Endodermal cell (in vitro differentiated cells): ENCODE measurements at regions not wholly inside any gene's neighbourhood (a gene's known extent, or its start where the extent isn't known, plus 50 kb on each side); places are given as distances from the start of the nearest gene placed in this dataset.

ENCODE experiments used
- DNase-seq: peaks from one replicate; pipeline ENCODE4 v3.0.0-alpha.2; 2017
- H3K27ac ChIP-seq: 2 replicates; pipeline ENCODE4 v1.5.1; 2013; ENCODE audit warnings: mild to moderate bottlenecking, low read depth, low read length, moderate library complexity
- H3K27me3 ChIP-seq: 2 replicates; pipeline ENCODE4 v1.6.1; 2013; ENCODE audit warnings: mild to moderate bottlenecking, low read length, moderate library complexity; ENCODE audit not compliant: insufficient read depth, control insufficient read depth, poor library complexity, severe bottlenecking
- H3K36me3 ChIP-seq: 2 replicates; pipeline ENCODE4 v1.7.0; 2013; ENCODE audit warnings: mild to moderate bottlenecking, low read length, moderate library complexity; ENCODE audit not compliant: control insufficient read depth, insufficient read depth
- H3K4me1 ChIP-seq: one replicate; pipeline ENCODE4 v1.7.0; 2013; ENCODE audit warnings: low read length; ENCODE audit not compliant: control insufficient read depth, insufficient read depth
- H3K4me3 ChIP-seq: 2 replicates; pipeline ENCODE4 v1.5.1; 2013; ENCODE audit warnings: mild to moderate bottlenecking, low read length, moderate library complexity
- H3K9ac ChIP-seq: 2 replicates; pipeline ENCODE4 v1.6.1; 2013; ENCODE audit warnings: mild to moderate bottlenecking, low read length, moderate library complexity; ENCODE audit not compliant: poor library complexity, severe bottlenecking; ENCODE audit errors: extremely low read depth
- H3K9me3 ChIP-seq: 2 replicates; pipeline ENCODE4 v1.6.1; 2013; ENCODE audit warnings: mild to moderate bottlenecking, low read length, moderate library complexity; ENCODE audit not compliant: control insufficient read depth
- H3K27ac Mint-ChIP-seq: 2 replicates; pipeline ENCODE4 v1.8.0; 2020; ENCODE audit warnings: mixed read lengths
- H3K27me3 Mint-ChIP-seq: 2 replicates; pipeline ENCODE4 v1.8.0; 2021; ENCODE audit warnings: mild to moderate bottlenecking, mixed read lengths; ENCODE audit not compliant: insufficient read depth
- H3K36me3 Mint-ChIP-seq: 2 replicates; pipeline ENCODE4 v1.8.0; 2020; ENCODE audit warnings: low read depth, mixed read lengths
- H3K4me1 Mint-ChIP-seq: 2 replicates; pipeline ENCODE4 v1.8.0; 2020; ENCODE audit warnings: mixed read lengths
- H3K4me3 Mint-ChIP-seq: 2 replicates; pipeline ENCODE4 v1.8.0; 2020; ENCODE audit warnings: mild to moderate bottlenecking, moderate library complexity, mixed read lengths
- H3K9me3 Mint-ChIP-seq: 2 replicates; pipeline ENCODE4 v1.8.0; 2020; ENCODE audit warnings: mild to moderate bottlenecking, mixed read lengths
- WGBS, 2 experiments: methylation state at CpG; one replicate each; pipeline versions ENCODE4 v1.1.5 to v1.1.7; 2013; ENCODE audit warnings: missing lambda C conversion rate in 2 of 2, mixed read lengths in 1 of 2; ENCODE audit not compliant: insufficient coverage in 1 of 2, insufficient read length in 1 of 2; 5-methylcytosine and 5-hydroxymethylcytosine counted together
- TF ChIP-seq, protein P1 (sequence below): fragments of 200-600 bp; sonication (generic); conservative IDR thresholded peaks from 2 replicates; pipeline ENCODE4 v1.5.0; 2021; ENCODE audit warnings: antibody characterized with exemption, mild to moderate bottlenecking

DNA sequence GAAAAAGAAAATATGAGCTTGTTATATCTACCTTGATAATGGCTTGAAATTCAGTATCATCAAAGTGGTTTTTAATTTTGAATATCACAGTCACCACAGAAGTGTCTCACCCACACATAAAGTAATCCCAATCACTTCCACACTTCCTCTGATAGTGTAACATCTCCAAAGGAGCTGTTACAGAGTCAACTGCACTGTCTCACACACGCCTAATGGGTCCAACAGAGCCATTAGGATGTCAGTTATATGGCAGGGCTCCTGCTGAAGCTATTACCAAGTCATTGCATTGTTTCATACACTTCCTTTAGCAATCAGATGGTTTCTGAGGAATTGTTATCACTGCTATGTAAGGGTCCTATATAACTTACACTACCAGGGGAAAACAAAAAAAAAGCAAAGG lies 432.1 kb upstream of the TEX13C start:
- Mint-ChIP-seq H3K36me3 (no peaks in the 10 kb centered on the region), H3K27me3 (no peaks in the 10 kb centered on the region), H3K4me1 (no peaks in the 10 kb centered on the region), H3K27ac (no peak overlapping the region), H3K9me3 (no peaks in the 10 kb centered on the region), H3K4me3 (no peak overlapping the region)
- Histone ChIP-seq H3K27me3 (no peaks in the 10 kb centered on the region), H3K4me1 (no peaks in the 10 kb centered on the region), H3K9ac (no peak overlapping the region), H3K9me3 (no peaks in the 10 kb centered on the region), H3K27ac (no peak overlapping the region), H3K36me3 (no peaks in the 10 kb centered on the region), H3K4me3 (no peak overlapping the region)
- TF ChIP-seq, protein P1, sequence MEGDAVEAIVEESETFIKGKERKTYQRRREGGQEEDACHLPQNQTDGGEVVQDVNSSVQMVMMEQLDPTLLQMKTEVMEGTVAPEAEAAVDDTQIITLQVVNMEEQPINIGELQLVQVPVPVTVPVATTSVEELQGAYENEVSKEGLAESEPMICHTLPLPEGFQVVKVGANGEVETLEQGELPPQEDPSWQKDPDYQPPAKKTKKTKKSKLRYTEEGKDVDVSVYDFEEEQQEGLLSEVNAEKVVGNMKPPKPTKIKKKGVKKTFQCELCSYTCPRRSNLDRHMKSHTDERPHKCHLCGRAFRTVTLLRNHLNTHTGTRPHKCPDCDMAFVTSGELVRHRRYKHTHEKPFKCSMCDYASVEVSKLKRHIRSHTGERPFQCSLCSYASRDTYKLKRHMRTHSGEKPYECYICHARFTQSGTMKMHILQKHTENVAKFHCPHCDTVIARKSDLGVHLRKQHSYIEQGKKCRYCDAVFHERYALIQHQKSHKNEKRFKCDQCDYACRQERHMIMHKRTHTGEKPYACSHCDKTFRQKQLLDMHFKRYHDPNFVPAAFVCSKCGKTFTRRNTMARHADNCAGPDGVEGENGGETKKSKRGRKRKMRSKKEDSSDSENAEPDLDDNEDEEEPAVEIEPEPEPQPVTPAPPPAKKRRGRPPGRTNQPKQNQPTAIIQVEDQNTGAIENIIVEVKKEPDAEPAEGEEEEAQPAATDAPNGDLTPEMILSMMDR: no peak
- 81% methylated on average over 1 of the region's 1 CpG; no CpG with 5 or more reads in 1 of the 2 experiments for WGBS, 2 experiments
- no peak for DNase-seq

- H3K4me1 Mint-ChIP-seq: no peaks in the 10 kb centered on the region
- DNase-seq: no peak
- no peak overlapping the region for H3K27ac ChIP-seq
- H3K9ac ChIP-seq: no peak overlapping the region
- H3K4me3 Mint-ChIP-seq: no peak overlapping the region
- no peaks in the 10 kb centered on the region for H3K36me3 Mint-ChIP-seq
- H3K4me1 ChIP-seq: no peaks in the 10 kb centered on the region
- H3K27ac Mint-ChIP-seq: no peak overlapping the region
- no peaks in the 10 kb centered on the region for H3K27me3 ChIP-seq
- TF ChIP-seq, protein P1: no peak
- H3K36me3 ChIP-seq: no peaks in the 10 kb centered on the region
- H3K9me3 ChIP-seq: no peaks in the 10 kb centered on the region
- H3K9me3 Mint-ChIP-seq: no peaks in the 10 kb centered on the region
- no peak overlapping the region for H3K4me3 ChIP-seq
- WGBS, 2 experiments: 88% methylated on average over 4 of the region's 4 CpGs; no CpG with 5 or more reads in 1 of the 2 experiments
- no peaks in the 10 kb centered on the region for H3K27me3 Mint-ChIP-seq
These were observed 423.7 kb upstream of the TEX13C start for GRCh38 chrX:124895947-124896346.

DNA sequence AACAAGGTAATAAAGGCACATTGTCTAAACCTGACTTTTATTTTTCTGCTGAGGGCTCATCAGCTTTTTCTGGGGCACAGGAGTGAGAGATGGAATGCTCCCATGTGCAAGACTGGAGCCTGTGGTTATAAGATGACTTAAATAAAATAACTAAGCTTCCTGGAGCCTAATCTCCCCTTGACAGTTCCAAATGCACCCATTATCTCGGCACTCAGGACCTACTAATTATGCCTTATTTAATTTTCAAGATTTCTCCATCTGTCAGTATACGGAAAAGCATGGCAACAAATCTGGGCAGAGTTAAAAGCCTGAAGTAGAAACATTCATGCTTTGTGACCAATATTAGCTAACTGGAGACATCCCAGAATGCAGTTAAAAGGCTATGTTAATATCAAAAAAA lies 416.7 kb upstream of the TEX13C start:
- H3K9me3 Mint-ChIP-seq: peaks cover 2% of the 10 kb centered on the region
- WGBS, 2 experiments: 87% methylated on average over 2 of the region's 2 CpGs; no CpG with 5 or more reads in 1 of the 2 experiments

More for the DNA sequence above, 416.7 kb upstream of the TEX13C start:
- no peaks in the 10 kb centered on the region for H3K27me3 ChIP-seq
- Mint-ChIP-seq H3K36me3 (no peaks in the 10 kb centered on the region), H3K27ac (no peak overlapping the region), H3K4me3 (no peak overlapping the region), H3K4me1 (no peaks in the 10 kb centered on the region), H3K27me3 (no peaks in the 10 kb centered on the region)
- no peak overlapping the region for H3K27ac ChIP-seq
- no peak overlapping the region for H3K9ac ChIP-seq
- no peak for DNase-seq
- H3K9me3 ChIP-seq: no peaks in the 10 kb centered on the region
- TF ChIP-seq, protein P1: no peak
- no peaks in the 10 kb centered on the region for H3K36me3 ChIP-seq
- no peaks in the 10 kb centered on the region for H3K4me1 ChIP-seq
- H3K4me3 ChIP-seq: no peak overlapping the region
